Activated CD4-positive, CD25-positive, alpha-beta regulatory T cell treated with anti-CD3 and anti-CD28 coated beads, Interleukin-2, amount 50 U/mL, for 72 hours (primary cell): ENCODE measurements at regions not wholly inside any gene's neighbourhood (a gene's known extent, or its start where the extent isn't known, plus 50 kb on each side); places are given as distances from the start of the nearest gene placed in this dataset.
"Not testable (repeated sequence)": the region's sequence is repeated elsewhere in the genome, so short reads cannot be mapped to it uniquely, and the experiment has no call there.

ENCODE experiments used
- DNase-seq: peaks from one replicate; pipeline ENCODE4 v3.0.0; 2021

DNA sequence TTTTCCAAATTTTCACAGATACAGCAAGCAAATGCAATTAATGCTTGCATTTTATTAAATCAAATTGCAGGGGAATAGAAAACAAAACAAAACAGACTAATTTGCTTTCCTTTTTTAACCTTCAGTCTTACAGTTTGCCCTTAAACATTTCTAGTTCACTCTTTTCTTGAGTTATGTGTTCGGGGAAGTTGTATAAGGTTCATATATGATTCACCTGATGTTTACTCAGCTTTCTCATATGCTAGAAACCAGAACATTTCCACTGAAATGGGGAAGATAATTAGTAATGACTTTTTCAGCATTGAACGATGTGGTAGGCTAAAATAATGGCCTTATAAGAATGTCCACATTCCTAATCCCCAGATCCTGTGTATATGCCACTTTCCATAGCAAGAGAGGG lies 176.2 kb upstream of the NBPF9 start:
- DNase-seq: not testable (repeated sequence)

GRCh38 chr1:149284773-149285172 lies 181.4 kb upstream of the NBPF9 start:
- DNase-seq: not testable (repeated sequence)

GRCh38 chr1:149285205-149285604 lies 181.9 kb upstream of the NBPF9 start:
- not testable (repeated sequence) for DNase-seq

GRCh38 chr1:149285638-149286037 lies 182.3 kb upstream of the NBPF9 start:
- DNase-seq: peak; percentile 31

DNA sequence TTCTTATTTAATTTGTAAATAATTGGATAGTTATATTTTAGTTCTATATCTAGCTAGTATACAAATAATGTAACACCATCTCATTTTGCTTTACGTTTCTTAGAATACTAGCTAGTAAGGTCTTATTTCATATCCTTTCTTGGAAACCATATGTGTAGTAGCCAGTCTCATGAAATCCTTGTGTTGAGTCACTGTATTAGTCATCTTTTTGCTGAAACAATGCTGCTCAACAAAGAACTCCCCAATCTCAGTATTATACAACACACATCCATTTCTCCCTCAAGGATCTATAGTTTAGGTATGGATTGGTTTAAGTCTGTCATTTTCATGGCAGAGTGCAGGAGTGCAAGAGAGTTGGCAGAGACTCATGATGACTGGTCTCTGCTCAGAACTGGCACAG lies 185.2 kb upstream of the NBPF9 start:
- not testable (repeated sequence) for DNase-seq

DNA sequence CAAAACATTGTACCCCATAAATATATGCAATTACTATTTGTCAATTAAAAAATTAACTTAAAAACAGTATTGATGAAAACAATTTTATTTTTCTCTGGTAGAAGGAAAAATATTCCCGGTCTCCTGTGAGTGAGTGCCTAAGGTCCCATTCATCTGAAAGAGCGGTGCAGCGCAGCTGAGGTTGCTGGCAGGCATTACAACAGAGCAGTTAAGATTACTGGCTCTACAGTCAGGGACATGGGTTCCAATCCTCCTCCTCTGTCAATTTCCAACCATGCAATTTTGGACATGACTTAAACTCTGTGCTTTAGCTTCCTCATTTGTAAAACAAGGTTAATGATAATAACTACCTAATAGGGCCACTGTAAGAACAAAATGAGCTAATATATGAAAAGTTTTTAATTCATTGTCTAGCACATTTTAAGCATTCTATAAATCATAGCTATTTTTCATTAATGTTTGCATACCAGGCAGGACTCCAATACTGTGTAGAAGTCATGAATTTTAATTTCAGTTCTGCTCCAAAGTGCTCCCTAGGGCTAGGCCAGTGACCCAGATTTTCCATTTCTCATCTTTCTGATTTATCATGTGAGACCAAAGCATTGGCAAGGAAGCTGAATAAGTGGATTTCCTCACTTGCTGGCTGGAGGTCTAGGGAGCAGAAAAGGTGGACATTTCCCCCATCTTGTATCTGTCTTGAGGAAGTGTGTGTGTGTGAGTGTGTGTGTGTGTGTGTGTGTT lies 174.2 kb upstream of the NBPF19 start:
- DNase-seq: not testable (repeated sequence)

DNA sequence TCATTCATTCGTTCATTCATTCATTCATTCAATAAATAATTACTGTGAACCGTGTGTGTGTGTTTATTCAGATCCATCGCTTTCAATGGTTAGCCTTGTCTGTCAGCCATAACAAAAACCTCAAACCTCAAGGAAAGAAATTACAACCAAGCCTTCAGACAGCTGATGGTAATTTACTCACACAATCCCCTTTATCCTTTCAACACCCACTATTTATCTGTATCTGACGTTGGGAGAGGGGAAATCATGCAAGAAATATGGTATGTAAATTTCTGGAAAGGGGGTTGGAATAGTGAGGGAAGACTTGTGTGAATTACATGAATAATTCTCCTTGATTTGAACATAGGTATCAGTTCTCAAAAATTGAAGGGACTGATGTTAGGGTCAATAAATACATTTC lies 173.6 kb upstream of the NBPF19 start:
- not testable (repeated sequence) for DNase-seq

DNA sequence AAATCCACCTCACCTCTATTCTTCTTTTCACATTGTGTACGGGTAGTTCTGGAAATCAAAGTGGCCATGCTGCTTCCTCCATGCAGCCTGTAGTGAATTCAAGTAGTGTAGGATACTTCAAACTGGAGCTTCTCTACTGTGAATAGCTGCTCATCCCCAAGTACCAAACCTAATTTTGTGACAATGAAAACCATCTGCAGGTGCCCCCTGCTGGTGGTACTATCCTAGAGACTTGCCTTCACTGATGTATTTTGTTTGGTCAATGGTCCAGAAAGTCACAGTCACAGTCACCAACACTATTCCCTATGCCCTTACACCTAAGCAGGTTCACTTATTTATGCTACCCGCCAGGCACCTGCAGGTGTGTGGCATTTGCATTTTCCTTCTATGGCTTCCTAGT lies 170.0 kb upstream of the NBPF19 start:
- not testable (repeated sequence) for DNase-seq

DNA sequence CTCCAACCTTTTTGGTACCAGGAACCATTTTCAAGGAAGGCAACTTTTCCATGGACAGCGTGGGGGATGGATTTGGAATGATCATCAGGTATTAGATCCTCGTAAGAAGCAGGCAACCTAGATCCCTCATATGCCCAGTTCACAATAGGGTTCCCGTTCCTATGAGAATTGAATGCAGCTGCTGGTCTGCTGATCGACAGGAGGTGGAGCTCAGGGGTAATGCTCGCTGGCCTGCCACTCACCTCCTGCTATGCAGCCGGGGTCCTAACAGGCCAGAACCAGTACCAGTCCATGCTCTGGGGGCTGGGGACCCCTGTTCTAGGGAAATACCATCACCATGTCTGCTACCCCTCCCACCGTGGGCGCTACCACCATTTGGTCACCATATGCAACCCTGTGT lies 167.2 kb upstream of the NBPF19 start:
- not testable (repeated sequence) for DNase-seq

DNA sequence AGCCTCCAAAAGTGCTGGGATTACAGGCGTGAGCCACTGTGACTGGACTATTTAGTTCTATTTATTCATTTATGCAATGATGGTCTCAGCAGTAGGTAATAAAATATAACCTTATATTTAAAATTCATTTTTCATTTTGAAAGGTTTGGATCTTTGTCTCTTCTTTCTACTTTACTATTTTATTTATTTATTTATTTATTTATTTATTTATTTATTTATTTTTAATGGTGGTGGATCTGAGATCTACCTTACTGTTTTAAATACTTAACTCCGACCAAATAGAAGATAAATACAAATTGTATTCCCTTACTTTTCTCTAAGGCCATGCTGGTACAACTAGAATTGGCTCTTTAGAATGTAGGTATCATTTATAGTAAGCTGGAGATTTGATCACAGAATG lies 159.9 kb upstream of the NBPF19 start:
- not testable (repeated sequence) for DNase-seq

GRCh38 chr1:149320971-149321731 lies 153.7 kb upstream of the NBPF19 start:
- DNase-seq: not testable (repeated sequence)

DNA sequence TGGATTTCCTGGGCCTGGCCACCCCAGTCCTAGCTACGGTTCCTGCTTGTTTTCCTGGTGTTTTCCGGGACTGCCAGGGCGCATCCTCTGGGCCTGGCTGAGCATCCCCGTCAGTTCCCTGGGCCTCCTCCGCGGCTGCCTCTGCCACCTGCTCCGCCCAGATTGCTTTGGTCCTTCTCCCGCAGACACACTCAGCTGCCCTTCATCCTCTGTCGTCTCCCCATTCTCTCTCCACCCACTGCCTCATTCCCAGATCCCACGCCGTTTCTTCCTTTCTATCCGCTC lies 153.2 kb upstream of the NBPF19 start:
- DNase-seq: not testable (repeated sequence)

- DNase-seq: not testable (repeated sequence)
Observed at GRCh38 chr1:149330081-149330335, 144.8 kb upstream of the NBPF19 start.

- not testable (repeated sequence) for DNase-seq
Observed at GRCh38 chr1:149336082-149336481, 138.8 kb upstream of the NBPF19 start.

DNA sequence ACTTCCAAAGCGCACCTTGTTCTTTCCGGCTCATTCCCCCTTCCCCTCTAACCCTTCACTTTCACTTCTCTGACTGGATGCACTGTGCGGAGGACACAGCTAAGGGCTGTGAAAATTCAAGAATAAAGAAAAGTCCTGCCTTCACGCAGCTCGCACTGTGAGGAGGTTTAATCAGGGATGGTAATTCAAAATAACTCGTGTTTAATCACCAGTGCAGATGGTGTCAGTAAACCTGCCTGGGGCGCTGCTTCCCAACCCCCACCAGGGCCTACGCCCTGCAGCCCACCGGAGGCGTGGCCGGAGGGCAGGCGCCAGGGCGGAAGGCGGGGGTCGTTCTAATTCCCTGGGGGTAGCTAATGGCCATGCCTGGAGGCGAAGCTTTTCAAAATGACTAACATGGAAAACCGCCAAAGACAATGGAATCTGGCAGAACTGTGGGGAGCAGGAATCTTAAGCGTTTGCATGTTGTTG lies 136.6 kb upstream of the NBPF19 start:
- not testable (repeated sequence) for DNase-seq

GRCh38 chr1:149338698-149339097 lies 136.1 kb upstream of the NBPF19 start:
- not testable (repeated sequence) for DNase-seq

- not testable (repeated sequence) for DNase-seq
Observed at GRCh38 chr1:149349448-149349847, 125.4 kb upstream of the NBPF19 start.

DNA sequence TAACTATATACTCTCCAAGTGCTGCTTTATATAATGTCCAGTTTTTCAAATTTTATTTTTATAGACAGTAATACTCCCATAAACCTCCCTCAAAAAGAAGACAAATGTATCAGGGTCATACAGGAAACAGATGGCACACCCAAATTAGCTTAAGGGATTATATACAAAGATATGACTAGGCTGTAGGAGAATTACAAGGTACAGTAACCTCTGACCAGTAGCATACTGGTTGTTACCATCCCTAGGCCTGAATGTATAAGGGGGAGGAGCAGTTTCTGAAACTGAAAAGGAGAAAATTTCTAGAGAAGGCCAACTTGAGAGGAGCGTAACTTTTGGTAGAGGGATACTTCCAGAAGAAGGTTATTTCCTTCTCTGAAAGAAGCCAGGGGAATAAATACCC lies 122.6 kb upstream of the NBPF19 start:
- DNase-seq: not testable (repeated sequence)

- not testable (repeated sequence) for DNase-seq
Observed at GRCh38 chr1:149354579-149354978, 120.3 kb upstream of the NBPF19 start.

DNA sequence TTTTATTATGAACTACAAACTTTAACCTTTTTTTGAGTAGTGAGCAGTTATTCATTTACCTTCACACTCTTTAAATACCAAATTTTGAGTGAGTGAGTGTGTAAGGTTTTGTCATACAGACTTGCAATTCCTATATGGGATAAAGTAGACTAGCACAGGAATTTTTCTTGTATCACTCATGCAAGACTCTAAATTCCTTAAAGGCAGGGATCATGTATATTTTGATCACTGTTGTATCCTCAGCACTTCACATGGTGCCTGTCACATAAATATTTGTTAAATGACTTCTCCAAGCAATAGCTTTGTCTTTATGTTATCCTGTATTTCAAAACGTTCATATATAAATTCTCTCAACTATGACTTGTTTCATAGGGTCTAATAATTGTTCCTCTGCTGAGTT lies 119.1 kb upstream of the NBPF19 start:
- DNase-seq: not testable (repeated sequence)

DNA sequence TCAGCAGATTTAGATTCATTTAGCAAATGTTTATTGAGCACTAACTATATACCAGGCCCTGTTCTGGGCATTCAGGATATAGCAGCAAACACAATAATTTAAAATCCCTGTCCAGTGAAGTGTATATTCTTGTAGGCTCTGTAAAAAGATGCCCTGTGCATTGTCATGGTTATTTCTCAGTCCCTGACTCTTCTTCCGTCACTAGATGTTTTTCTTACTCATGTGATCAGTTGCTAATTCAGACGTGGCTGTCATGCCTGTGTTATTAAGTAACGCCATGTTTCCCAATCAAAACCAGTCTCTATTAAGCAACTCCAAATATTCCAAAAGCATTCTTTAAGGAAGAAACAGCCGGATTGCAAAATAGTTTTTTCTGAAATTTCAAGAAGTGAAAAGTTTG lies 118.7 kb upstream of the NBPF19 start:
- DNase-seq: not testable (repeated sequence)

- not testable (repeated sequence) for DNase-seq
Observed at GRCh38 chr1:149360351-149360750, 114.5 kb upstream of the NBPF19 start.

DNA sequence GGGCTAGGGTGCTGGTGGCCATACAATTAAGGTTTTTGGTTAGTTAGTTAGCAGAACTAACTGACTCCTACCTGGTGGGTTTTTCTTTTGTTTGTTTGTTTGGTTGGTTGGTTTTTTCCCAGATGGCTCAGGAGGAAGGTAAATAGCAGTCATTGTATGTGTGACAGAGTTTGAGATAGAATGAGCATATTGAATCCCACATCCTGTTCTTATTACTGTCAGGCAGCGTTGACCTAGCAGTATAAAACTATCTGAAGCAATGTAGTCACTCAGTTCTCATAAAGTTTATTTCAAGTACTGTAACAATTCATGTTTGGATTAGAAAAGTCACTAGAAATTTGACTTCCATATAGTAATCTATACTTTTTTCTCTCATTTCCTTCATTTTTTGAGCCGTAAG lies 113.5 kb upstream of the NBPF19 start:
- DNase-seq: not testable (repeated sequence)

- not testable (repeated sequence) for DNase-seq
Observed at GRCh38 chr1:149364188-149364981, 110.5 kb upstream of the NBPF19 start.
